Fibroblast of pulmonary artery (primary cell): ENCODE measurements at regions not wholly inside any gene's neighbourhood (a gene's known extent, or its start where the extent isn't known, plus 50 kb on each side); places are given as distances from the start of the nearest gene placed in this dataset.

Experiments
- DNase-seq: peaks from one replicate; pipeline ENCODE4 v3.0.0-alpha.2; 2010; ENCODE audit warnings: low read depth
- H3K4me3 ChIP-seq: replicated peaks from 2 replicates; pipeline ENCODE4 v1.5.1; 2011; ENCODE audit warnings: low read depth, mild to moderate bottlenecking, control low read depth, low read length, moderate library complexity
- TF ChIP-seq, protein P1 (sequence below): IDR thresholded peaks from 2 replicates; pipeline ENCODE4 v1.5.1; 2011; ENCODE audit warnings: mild to moderate bottlenecking, control low read depth, low read length, inconsistent platforms; ENCODE audit errors: missing control alignments

DNA sequence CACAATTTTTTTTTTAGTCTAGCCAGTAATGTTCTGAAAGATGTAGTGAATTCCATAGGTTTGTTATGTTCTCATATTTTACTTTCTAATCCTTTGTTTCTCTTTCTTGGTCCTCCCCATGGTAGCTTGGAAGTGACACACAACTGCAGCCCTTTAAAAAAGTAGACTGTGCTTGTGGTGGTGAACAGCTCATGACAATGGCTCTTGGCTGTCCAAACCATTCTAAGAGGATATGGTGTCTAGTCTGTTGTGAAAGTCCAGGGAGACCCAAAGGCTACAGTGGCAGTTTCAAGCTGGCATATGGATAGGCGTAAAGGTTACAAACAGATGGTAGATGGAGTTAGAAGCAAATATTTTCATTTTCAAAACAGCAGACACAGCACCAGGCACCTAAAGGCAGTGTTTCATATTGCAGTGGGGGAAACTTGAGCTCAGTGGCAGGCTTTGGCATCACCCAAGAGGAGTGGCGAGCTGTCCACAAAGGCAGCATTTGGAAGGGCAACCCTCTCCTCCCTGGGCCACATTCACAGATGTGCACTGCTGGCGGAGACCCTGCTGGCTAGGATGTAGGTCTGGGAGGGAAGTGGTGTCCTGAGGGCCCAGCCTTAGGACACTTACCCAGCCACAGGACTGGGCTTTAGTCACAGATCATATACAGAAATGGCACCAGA lies 102.1 kb downstream of the DYRK2 start:
- TF ChIP-seq, protein P1, sequence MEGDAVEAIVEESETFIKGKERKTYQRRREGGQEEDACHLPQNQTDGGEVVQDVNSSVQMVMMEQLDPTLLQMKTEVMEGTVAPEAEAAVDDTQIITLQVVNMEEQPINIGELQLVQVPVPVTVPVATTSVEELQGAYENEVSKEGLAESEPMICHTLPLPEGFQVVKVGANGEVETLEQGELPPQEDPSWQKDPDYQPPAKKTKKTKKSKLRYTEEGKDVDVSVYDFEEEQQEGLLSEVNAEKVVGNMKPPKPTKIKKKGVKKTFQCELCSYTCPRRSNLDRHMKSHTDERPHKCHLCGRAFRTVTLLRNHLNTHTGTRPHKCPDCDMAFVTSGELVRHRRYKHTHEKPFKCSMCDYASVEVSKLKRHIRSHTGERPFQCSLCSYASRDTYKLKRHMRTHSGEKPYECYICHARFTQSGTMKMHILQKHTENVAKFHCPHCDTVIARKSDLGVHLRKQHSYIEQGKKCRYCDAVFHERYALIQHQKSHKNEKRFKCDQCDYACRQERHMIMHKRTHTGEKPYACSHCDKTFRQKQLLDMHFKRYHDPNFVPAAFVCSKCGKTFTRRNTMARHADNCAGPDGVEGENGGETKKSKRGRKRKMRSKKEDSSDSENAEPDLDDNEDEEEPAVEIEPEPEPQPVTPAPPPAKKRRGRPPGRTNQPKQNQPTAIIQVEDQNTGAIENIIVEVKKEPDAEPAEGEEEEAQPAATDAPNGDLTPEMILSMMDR, result no peak
- no peak overlapping the region for H3K4me3 ChIP-seq
- DNase-seq, result no peak

DNA sequence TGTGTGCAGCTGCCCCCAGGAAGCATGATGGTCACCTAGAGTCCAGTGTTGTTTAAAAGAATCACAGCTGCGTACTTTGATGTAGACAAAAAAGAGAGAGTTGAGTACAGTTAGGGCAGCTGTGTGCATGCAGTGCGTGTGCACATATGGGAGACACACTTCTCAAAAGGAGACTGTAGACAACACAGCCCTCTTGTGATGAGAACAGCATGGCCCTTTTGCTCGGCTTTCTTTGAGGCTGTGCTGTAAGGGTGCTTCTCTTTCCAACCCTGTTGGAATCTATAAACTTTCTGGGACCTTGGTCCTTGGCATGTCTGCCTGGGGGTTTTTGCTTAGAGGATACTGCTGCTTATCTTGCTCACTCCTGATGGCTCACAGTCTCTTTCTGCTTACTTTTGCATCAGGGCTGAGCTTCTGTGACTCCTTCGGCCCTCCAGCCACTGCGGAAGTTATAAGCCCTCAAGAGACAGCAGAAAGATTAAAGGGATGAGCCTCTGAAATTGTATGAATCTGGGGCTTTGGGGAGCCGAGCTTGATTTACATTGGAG lies 102.9 kb downstream of the DYRK2 start:
- DNase-seq, result no peak
- TF ChIP-seq, protein P1, result no peak
- no peak overlapping the region for H3K4me3 ChIP-seq

DNA sequence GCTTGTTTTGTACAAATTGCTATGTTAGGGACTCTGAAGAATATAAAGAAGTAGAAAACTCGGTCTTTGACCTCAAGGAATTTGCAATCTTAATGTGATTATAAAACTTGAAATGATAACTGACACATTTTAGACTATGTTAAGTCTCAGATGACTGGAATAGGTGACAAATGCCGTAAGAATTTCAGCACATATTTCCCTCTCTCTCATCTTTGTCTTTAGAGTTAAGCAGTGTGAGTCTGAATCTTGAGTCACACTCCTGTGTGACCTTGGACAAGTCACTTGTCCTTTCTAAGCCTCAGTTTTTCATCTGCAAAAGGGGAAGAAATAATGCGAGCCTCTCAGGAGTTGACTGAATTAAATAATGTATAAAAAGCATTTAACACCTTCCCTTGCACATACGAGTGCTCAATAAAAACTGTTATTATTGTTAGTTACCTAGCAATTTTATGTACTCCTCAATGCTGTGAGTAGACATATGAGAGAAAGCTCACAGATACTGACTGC lies 103.7 kb downstream of the DYRK2 start:
- TF ChIP-seq, protein P1, result no peak
- no peak for DNase-seq
- no peak overlapping the region for H3K4me3 ChIP-seq

DNA sequence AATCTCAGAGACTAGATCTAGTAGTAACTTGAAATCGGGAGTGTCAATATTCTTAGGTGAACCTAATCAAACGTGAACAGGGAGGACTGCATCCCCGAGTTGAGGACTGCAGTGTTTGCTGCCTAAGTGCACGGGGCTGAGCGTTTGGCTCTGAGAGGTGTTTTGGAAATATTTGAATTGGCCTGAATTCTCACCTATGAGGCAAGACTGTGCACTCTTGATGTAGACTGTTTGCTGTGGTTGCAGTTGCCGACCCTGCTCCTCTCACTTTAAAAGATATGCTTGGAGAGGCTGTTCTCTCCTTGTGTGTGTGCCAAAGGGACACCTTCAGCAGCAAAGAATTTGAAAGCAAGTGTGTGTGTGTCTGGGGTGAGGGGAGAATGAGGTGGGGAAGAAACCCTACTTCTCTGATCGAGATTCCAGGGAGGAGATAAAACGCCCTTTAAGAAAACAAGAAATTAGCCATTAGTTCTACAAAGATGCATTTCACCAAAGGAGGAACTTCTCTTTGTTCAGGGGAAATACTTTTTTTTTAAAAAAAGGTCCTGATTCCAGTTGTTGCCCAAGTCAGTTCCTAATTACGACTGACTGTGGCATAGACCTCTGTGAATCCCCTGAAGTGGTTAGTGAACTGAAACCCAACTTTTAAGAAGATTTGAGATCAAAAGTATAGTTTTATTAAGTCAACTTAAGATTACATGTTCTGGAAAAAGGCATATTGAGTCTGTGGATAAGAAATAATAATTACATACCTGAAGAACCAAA lies 106.6 kb downstream of the DYRK2 start:
- DNase-seq, result no peak
- no peak overlapping the region for H3K4me3 ChIP-seq
- TF ChIP-seq, protein P1, result no peak

DNA sequence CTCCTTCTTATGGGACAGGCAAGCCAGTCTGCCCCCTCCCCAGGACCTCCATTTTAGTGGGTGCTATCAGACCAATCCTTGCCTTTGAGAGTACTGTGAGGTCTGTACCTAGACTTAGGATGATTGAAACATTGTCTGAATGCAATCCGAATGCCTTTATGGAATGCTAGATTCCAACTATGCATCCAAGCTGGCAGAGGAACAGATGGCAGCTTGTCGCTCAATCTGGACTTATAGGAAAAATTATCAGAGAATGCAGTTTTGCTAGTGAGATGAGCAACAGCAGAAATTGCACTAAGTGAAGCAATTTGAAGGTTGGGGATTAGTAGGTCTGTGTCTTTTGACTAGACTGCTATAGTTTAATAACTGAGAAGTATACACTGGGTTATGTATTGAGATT lies 109.1 kb downstream of the DYRK2 start:
- TF ChIP-seq, protein P1, result no peak
- no peak overlapping the region for H3K4me3 ChIP-seq
- DNase-seq, result no peak

DNA sequence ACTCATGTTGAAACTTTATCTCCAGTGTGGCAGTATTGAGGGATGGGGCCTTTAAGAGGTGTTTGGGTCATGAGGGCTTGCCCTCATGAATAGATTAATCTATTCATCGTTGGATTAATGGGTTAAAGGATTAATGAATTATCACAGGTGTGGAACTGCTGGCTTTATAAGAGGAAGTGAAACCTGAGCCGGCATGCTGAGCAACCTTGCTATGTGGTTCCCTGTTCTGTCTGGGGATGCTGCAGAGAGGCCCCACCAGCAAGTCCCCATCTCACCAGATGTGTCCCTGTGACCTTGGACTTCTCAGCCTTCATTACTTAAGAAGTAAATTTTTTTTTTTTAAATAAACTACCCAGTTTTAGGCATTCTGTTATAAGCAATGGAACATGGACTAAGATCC lies 109.6 kb downstream of the DYRK2 start:
- no peak overlapping the region for H3K4me3 ChIP-seq
- TF ChIP-seq, protein P1, result no peak
- DNase-seq, result no peak
